ENCODE measurements at regions not wholly inside any gene's neighbourhood (a gene's known extent, or its start where the extent isn't known, plus 50 kb on each side); places are given as distances from the start of the nearest gene placed in this dataset.

DNA sequence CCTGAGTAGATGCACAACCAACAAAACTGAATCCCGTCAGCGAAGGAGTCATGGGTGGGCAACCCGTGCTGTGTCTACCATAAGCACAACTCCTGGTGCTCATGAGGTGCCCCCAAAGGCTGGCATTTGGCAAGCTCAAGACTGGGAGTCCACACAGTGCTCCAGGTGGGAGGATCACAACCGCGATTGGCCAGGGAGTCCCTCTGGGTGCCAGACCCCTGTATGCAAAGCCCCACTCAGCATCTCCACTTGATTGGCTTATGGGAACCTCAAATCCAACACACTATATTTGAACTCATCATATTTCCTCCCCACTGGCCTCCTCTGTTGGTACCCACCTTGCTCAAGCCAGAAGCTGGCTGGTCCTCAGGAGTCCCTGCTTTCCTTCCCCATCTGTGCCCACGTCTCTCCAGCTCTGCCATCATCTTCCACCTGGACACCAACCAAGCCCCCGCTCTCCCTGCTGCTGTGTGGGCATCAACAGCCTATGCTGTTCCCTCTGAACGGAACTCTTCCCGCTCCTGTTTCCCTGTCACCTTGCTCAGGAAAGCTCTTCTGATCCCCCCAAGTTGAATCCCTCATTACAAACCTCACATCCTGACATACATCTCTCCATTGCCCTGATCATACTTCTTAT lies 142.3 kb upstream of the PTPN1 start:
- Histone ChIP-seq H3K36me3 (ENCODE audit: control insufficient read depth, insufficient read depth, low read length) (no peaks in the 10 kb centered on the region), H3K27me3 (replicated peaks; ENCODE audit: control insufficient read depth, insufficient read depth, low read length) (no peaks in the 10 kb centered on the region; the same call in none of the 2 replicates), H3K4me3 (replicated peaks; ENCODE audit: low read depth, low read length) (no peak overlapping the region)
- no peak for DNase-seq (ENCODE audit: extremely low read depth, insufficient read length)
- TF ChIP-seq, protein P1, sequence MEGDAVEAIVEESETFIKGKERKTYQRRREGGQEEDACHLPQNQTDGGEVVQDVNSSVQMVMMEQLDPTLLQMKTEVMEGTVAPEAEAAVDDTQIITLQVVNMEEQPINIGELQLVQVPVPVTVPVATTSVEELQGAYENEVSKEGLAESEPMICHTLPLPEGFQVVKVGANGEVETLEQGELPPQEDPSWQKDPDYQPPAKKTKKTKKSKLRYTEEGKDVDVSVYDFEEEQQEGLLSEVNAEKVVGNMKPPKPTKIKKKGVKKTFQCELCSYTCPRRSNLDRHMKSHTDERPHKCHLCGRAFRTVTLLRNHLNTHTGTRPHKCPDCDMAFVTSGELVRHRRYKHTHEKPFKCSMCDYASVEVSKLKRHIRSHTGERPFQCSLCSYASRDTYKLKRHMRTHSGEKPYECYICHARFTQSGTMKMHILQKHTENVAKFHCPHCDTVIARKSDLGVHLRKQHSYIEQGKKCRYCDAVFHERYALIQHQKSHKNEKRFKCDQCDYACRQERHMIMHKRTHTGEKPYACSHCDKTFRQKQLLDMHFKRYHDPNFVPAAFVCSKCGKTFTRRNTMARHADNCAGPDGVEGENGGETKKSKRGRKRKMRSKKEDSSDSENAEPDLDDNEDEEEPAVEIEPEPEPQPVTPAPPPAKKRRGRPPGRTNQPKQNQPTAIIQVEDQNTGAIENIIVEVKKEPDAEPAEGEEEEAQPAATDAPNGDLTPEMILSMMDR (IDR thresholded peaks at IDR 0.05; ENCODE audit: insufficient read depth, low read length, poor library complexity, severe bottlenecking): no peak

GRCh38 chr20:50368386-50368785 lies 141.8 kb upstream of the PTPN1 start:
- TF ChIP-seq, protein P1 (IDR thresholded peaks at IDR 0.05; ENCODE audit: insufficient read depth, low read length, poor library complexity, severe bottlenecking): no peak
- H3K27me3 ChIP-seq (replicated peaks; ENCODE audit: control insufficient read depth, insufficient read depth, low read length): no peaks in the 10 kb centered on the region; the same call in none of the 2 replicates
- no peaks in the 10 kb centered on the region for H3K36me3 ChIP-seq (ENCODE audit: control insufficient read depth, insufficient read depth, low read length)
- DNase-seq (ENCODE audit: extremely low read depth, insufficient read length): no peak
- no peak overlapping the region for H3K4me3 ChIP-seq (replicated peaks; ENCODE audit: low read depth, low read length)

DNA sequence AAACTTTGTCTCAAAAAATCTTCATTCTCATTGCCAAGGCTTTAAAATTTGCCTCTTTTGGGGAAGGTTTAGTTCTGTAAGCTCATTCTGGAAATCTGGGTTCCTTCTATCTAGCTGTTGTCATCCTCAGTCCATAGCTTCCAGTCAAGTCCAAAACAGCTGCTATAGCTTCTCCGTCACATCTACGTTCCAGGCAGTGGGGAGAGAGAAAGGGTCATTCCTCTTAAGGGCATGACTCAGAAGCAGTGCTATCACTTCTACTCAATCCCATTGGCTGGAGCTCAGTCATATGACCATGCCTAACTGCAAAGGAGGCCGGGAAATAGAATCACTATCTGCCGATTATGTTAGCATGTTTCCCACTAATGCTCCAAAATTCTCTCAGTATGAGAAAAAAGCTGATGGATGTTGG lies 141.4 kb upstream of the PTPN1 start:
- TF ChIP-seq, protein P1 (IDR thresholded peaks at IDR 0.05; ENCODE audit: insufficient read depth, low read length, poor library complexity, severe bottlenecking): no peak
- no peak overlapping the region for H3K4me3 ChIP-seq (replicated peaks; ENCODE audit: low read depth, low read length)
- H3K36me3 ChIP-seq (ENCODE audit: control insufficient read depth, insufficient read depth, low read length): no peaks in the 10 kb centered on the region
- DNase-seq (ENCODE audit: extremely low read depth, insufficient read length): no peak
- no peaks in the 10 kb centered on the region; the same call in 1 of the 2 replicates for H3K27me3 ChIP-seq (replicated peaks; ENCODE audit: control insufficient read depth, insufficient read depth, low read length)

GRCh38 chr20:50369225-50370035 lies 140.8 kb upstream of the PTPN1 start:
- Histone ChIP-seq H3K27me3 (replicated peaks; ENCODE audit: control insufficient read depth, insufficient read depth, low read length) (no peaks in the 10 kb centered on the region; the same call in none of the 2 replicates), H3K36me3 (ENCODE audit: control insufficient read depth, insufficient read depth, low read length) (no peaks in the 10 kb centered on the region), H3K4me3 (replicated peaks; ENCODE audit: low read depth, low read length) (no peak overlapping the region)
- TF ChIP-seq, protein P1 (IDR thresholded peaks at IDR 0.05; ENCODE audit: insufficient read depth, low read length, poor library complexity, severe bottlenecking): no peak
- no peak for DNase-seq (ENCODE audit: extremely low read depth, insufficient read length)

DNA sequence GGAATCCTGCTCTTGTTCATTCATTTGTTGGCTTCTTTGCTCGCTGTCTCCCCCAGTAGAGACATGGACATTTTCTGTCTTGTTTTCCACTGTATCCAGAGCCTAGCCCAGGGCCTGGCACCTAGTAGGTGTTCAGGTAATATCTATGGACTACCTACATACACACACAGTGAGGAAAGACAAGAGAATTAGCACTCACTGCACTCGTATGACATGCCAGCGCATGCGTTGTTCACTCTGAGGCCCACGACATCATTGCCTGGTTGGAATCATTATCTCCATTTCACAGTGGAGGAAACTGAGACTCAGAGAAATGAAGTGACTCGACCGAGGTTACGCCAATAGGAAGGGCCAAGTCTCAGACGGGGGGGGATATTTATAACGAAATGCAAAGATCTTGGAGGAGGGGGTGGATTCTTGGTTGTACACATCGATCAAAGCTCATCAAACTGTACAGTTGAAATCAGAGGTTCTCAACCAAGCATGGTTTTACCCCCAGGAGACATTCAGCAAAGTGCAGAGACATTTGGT lies 140.1 kb upstream of the PTPN1 start:
- H3K27me3 ChIP-seq (replicated peaks; ENCODE audit: control insufficient read depth, insufficient read depth, low read length): no peaks in the 10 kb centered on the region; the same call in 1 of the 2 replicates
- H3K4me3 ChIP-seq (replicated peaks; ENCODE audit: low read depth, low read length): no peak overlapping the region
- no peak for DNase-seq (ENCODE audit: extremely low read depth, insufficient read length)
- no peaks in the 10 kb centered on the region for H3K36me3 ChIP-seq (ENCODE audit: control insufficient read depth, insufficient read depth, low read length)
- TF ChIP-seq, protein P1 (IDR thresholded peaks at IDR 0.05; ENCODE audit: insufficient read depth, low read length, poor library complexity, severe bottlenecking): no peak
